ENCODE measurements at regions not wholly inside any gene's neighbourhood (a gene's known extent, or its start where the extent isn't known, plus 50 kb on each side); places are given as distances from the start of the nearest gene placed in this dataset.

- CTCF ChIA-PET: no interaction called here
- Mint-ChIP-seq H3K36me3 (ENCODE audit: insufficient read depth, unreplicated experiment) (no peaks in the 10 kb centered on the region), H3K9me3 (ENCODE audit: unreplicated experiment) (no peaks in the 10 kb centered on the region), H3K4me3 (ENCODE audit: unreplicated experiment) (no peak overlapping the region), H3K27ac (ENCODE audit: unreplicated experiment) (no peak overlapping the region), H3K27me3 (ENCODE audit: insufficient read depth, unreplicated experiment) (no peaks in the 10 kb centered on the region), H3K4me1 (ENCODE audit: low read depth, unreplicated experiment) (no peaks in the 10 kb centered on the region)
- Histone ChIP-seq H3K36me3 (ENCODE audit: control insufficient read depth, insufficient read depth, low read length) (no peaks in the 10 kb centered on the region), H3K4me3 (ENCODE audit: low read depth, low read length) (no peak overlapping the region), H3K4me1 (no peaks in the 10 kb centered on the region), H3K27me3 (replicated peaks; ENCODE audit: control insufficient read depth, insufficient read depth, low read length) (no peaks in the 10 kb centered on the region), H3K9me3 (no peaks in the 10 kb centered on the region)
- TF ChIP-seq, protein P1, sequence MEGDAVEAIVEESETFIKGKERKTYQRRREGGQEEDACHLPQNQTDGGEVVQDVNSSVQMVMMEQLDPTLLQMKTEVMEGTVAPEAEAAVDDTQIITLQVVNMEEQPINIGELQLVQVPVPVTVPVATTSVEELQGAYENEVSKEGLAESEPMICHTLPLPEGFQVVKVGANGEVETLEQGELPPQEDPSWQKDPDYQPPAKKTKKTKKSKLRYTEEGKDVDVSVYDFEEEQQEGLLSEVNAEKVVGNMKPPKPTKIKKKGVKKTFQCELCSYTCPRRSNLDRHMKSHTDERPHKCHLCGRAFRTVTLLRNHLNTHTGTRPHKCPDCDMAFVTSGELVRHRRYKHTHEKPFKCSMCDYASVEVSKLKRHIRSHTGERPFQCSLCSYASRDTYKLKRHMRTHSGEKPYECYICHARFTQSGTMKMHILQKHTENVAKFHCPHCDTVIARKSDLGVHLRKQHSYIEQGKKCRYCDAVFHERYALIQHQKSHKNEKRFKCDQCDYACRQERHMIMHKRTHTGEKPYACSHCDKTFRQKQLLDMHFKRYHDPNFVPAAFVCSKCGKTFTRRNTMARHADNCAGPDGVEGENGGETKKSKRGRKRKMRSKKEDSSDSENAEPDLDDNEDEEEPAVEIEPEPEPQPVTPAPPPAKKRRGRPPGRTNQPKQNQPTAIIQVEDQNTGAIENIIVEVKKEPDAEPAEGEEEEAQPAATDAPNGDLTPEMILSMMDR (IDR thresholded peaks at IDR 0.05; ENCODE audit: insufficient read depth in 1 of 2, low read depth in 1 of 2, low read length in 1 of 2, severe bottlenecking in 1 of 2, unreplicated experiment in 1 of 2): no peak
- intact Hi-C loops (cut with micrococcal nuclease; ENCODE audit: unreplicated experiment): no loop called here
- BruUV-seq (replicated peaks): no TSS peak
- POLR2A ChIA-PET: no interaction called here
- no peak for DNase-seq
Measured at GRCh38 chr2:200185628-200186000, 120.9 kb upstream of the SPATS2L start.

DNA sequence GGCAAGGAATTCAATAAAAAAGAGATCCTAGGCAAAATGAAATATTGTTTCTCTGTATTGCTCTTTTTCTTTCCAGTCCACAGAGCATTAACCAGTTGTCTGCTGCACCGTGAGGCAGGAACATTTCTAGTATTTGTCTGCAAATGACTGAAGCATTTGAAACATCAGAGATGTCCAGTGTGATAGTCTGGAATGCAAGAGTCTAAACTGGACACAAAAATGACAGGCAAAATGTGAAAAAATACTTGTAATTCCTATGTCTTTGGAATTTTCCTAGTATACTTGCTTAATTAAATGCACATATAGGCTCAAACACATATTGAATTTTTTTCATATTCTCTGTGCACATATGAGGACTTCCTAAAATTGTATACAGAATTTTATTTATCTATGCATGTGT, 120.5 kb upstream of the SPATS2L start:
- no peaks in the 10 kb centered on the region for H3K9me3 ChIP-seq
- H3K9me3 Mint-ChIP-seq (ENCODE audit: unreplicated experiment): no peaks in the 10 kb centered on the region
- no peak overlapping the region for H3K27ac Mint-ChIP-seq (ENCODE audit: unreplicated experiment)
- BruUV-seq (replicated peaks): no TSS peak
- H3K36me3 ChIP-seq (ENCODE audit: control insufficient read depth, insufficient read depth, low read length): no peaks in the 10 kb centered on the region
- intact Hi-C loops (cut with micrococcal nuclease; ENCODE audit: unreplicated experiment): no loop called here
- no peaks in the 10 kb centered on the region for H3K4me1 Mint-ChIP-seq (ENCODE audit: low read depth, unreplicated experiment)
- H3K4me1 ChIP-seq: no peaks in the 10 kb centered on the region
- TF ChIP-seq, protein P1 (IDR thresholded peaks at IDR 0.05; ENCODE audit: insufficient read depth in 1 of 2, low read depth in 1 of 2, low read length in 1 of 2, severe bottlenecking in 1 of 2, unreplicated experiment in 1 of 2): no peak
- no peaks in the 10 kb centered on the region for H3K36me3 Mint-ChIP-seq (ENCODE audit: insufficient read depth, unreplicated experiment)
- no peaks in the 10 kb centered on the region for H3K27me3 Mint-ChIP-seq (ENCODE audit: insufficient read depth, unreplicated experiment)
- ChIA-PET POLR2A (no interaction called here), CTCF (no interaction called here)
- no peak overlapping the region for H3K4me3 ChIP-seq (ENCODE audit: low read depth, low read length)
- no peaks in the 10 kb centered on the region for H3K27me3 ChIP-seq (replicated peaks; ENCODE audit: control insufficient read depth, insufficient read depth, low read length)
- no peak overlapping the region for H3K4me3 Mint-ChIP-seq (ENCODE audit: unreplicated experiment)
- no peak for DNase-seq

DNA sequence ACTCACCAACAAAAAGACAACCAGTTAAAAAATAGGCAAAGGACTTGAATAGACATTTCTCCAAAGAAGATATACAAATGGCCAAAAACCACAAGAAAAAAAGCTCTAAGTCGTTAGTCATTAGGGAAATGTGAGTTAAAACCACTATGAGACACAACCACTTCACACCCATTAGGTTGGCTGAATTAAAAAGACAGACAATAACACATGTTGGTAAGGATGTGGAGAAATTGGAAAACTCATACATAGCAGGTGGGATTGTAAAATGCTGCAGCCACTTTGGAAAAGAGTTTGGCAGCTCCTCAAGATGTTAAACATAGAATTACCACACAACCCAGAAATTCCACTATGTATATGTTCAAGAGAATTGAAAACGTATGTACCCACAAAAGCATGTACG, 117.6 kb upstream of the SPATS2L start:
- POLR2A ChIA-PET: no interaction called here
- CTCF ChIA-PET: no interaction called here
- no peaks in the 10 kb centered on the region for H3K36me3 Mint-ChIP-seq (ENCODE audit: insufficient read depth, unreplicated experiment)
- Histone ChIP-seq H3K4me3 (ENCODE audit: low read depth, low read length) (no peak overlapping the region), H3K27me3 (replicated peaks; ENCODE audit: control insufficient read depth, insufficient read depth, low read length) (no peaks in the 10 kb centered on the region), H3K4me1 (no peaks in the 10 kb centered on the region), H3K9me3 (no peaks in the 10 kb centered on the region), H3K36me3 (ENCODE audit: control insufficient read depth, insufficient read depth, low read length) (no peaks in the 10 kb centered on the region)
- H3K9me3 Mint-ChIP-seq (ENCODE audit: unreplicated experiment): no peaks in the 10 kb centered on the region
- TF ChIP-seq, protein P1 (IDR thresholded peaks at IDR 0.05; ENCODE audit: insufficient read depth in 1 of 2, low read depth in 1 of 2, low read length in 1 of 2, severe bottlenecking in 1 of 2, unreplicated experiment in 1 of 2): no peak
- DNase-seq: no peak
- no peak overlapping the region for H3K27ac Mint-ChIP-seq (ENCODE audit: unreplicated experiment)
- intact Hi-C loops (cut with micrococcal nuclease; ENCODE audit: unreplicated experiment): no loop called here
- no peak overlapping the region for H3K4me3 Mint-ChIP-seq (ENCODE audit: unreplicated experiment)
- no TSS peak for BruUV-seq (replicated peaks)
- no peaks in the 10 kb centered on the region for H3K27me3 Mint-ChIP-seq (ENCODE audit: insufficient read depth, unreplicated experiment)
- H3K4me1 Mint-ChIP-seq (ENCODE audit: low read depth, unreplicated experiment): no peaks in the 10 kb centered on the region

Measured in Caco-2 (cell line).